ENCODE measurements at regions not wholly inside any gene's neighbourhood (a gene's known extent, or its start where the extent isn't known, plus 50 kb on each side); places are given as distances from the start of the nearest gene placed in this dataset.

GRCh38 chr7:136728945-136729344 is 139.5 kb upstream of the CHRM2 start:
- TF ChIP-seq EZH2phosphoT487 (conservative IDR thresholded peaks at IDR 0.05; ENCODE audit: low read length) = no peak
- TF ChIP-seq CTCF (IDR thresholded peaks at IDR 0.05; ENCODE audit: insufficient read depth, low read length, poor library complexity, severe bottlenecking) = no peak

GRCh38 chr7:136726460-136726859 is 142.0 kb upstream of the CHRM2 start:
- Histone ChIP-seq H3K27me3 (ENCODE audit: low read length) (no peaks in the 10 kb centered on the region), H3K4me2 (ENCODE audit: low read depth, low read length, poor library complexity, severe bottlenecking) (no peak overlapping the region), H3K9ac (ENCODE audit: low read length) (no peak overlapping the region), H3K4me3 (ENCODE audit: insufficient read depth, low read length, poor library complexity, severe bottlenecking) (no peak overlapping the region), H3K27ac (ENCODE audit: low read depth, low read length) (no peak overlapping the region), H3K36me3 (ENCODE audit: low read length) (no peaks in the 10 kb centered on the region), H3K9me2 (replicated peaks; ENCODE audit: insufficient read depth, low read length) (no peaks in the 10 kb centered on the region), H4K20me1 (ENCODE audit: low read depth, low read length) (no peaks in the 10 kb centered on the region), H3K9me3 (ENCODE audit: insufficient read depth, low read length) (no peaks in the 10 kb centered on the region), H2AFZ (ENCODE audit: low read depth, low read length, severe bottlenecking) (no peak overlapping the region), H3F3A (ENCODE audit: insufficient read depth) (no peaks in the 10 kb centered on the region), H3K79me2 (ENCODE audit: insufficient read depth, low read length) (no peaks in the 10 kb centered on the region)
- TF ChIP-seq EZH2phosphoT487 (conservative IDR thresholded peaks at IDR 0.05; ENCODE audit: low read length) = no peak
- TF ChIP-seq CTCF (IDR thresholded peaks at IDR 0.05; ENCODE audit: insufficient read depth, low read length, poor library complexity, severe bottlenecking) = no peak

More at GRCh38 chr7:136728945-136729344, 139.5 kb upstream of the CHRM2 start:
- Histone ChIP-seq H3K27ac (ENCODE audit: low read depth, low read length) (no peak overlapping the region), H3K9me2 (replicated peaks; ENCODE audit: insufficient read depth, low read length) (no peaks in the 10 kb centered on the region), H3K79me2 (ENCODE audit: insufficient read depth, low read length) (no peaks in the 10 kb centered on the region), H3K9me3 (ENCODE audit: insufficient read depth, low read length) (no peaks in the 10 kb centered on the region), H3K27me3 (ENCODE audit: low read length) (no peaks in the 10 kb centered on the region), H3K9ac (ENCODE audit: low read length) (no peak overlapping the region), H3F3A (ENCODE audit: insufficient read depth) (no peaks in the 10 kb centered on the region), H4K20me1 (ENCODE audit: low read depth, low read length) (no peaks in the 10 kb centered on the region), H2AFZ (ENCODE audit: low read depth, low read length, severe bottlenecking) (no peak overlapping the region), H3K36me3 (ENCODE audit: low read length) (no peaks in the 10 kb centered on the region), H3K4me2 (ENCODE audit: low read depth, low read length, poor library complexity, severe bottlenecking) (no peak overlapping the region), H3K4me3 (ENCODE audit: insufficient read depth, low read length, poor library complexity, severe bottlenecking) (no peak overlapping the region)

- no peaks in the 10 kb centered on the region for H3K79me2 ChIP-seq (ENCODE audit: insufficient read depth, low read length)
- H3K27ac ChIP-seq (ENCODE audit: low read depth, low read length) = no peak overlapping the region
- TF ChIP-seq EZH2phosphoT487 (conservative IDR thresholded peaks at IDR 0.05; ENCODE audit: low read length) (no peak), CTCF (IDR thresholded peaks at IDR 0.05; ENCODE audit: insufficient read depth, low read length, poor library complexity, severe bottlenecking) (no peak)
- H3K27me3 ChIP-seq (ENCODE audit: low read length) = no peaks in the 10 kb centered on the region
- no peaks in the 10 kb centered on the region for H3K9me3 ChIP-seq (ENCODE audit: insufficient read depth, low read length)
- no peaks in the 10 kb centered on the region for H4K20me1 ChIP-seq (ENCODE audit: low read depth, low read length)
- no peaks in the 10 kb centered on the region for H3F3A ChIP-seq (ENCODE audit: insufficient read depth)
- no peak overlapping the region for H2AFZ ChIP-seq (ENCODE audit: low read depth, low read length, severe bottlenecking)
- no peaks in the 10 kb centered on the region for H3K36me3 ChIP-seq (ENCODE audit: low read length)
- no peak overlapping the region for H3K4me2 ChIP-seq (ENCODE audit: low read depth, low read length, poor library complexity, severe bottlenecking)
- H3K4me3 ChIP-seq (ENCODE audit: insufficient read depth, low read length, poor library complexity, severe bottlenecking) = no peak overlapping the region
- no peak overlapping the region for H3K9ac ChIP-seq (ENCODE audit: low read length)
- no peaks in the 10 kb centered on the region for H3K9me2 ChIP-seq (replicated peaks; ENCODE audit: insufficient read depth, low read length)
These were observed 150.4 kb upstream of the CHRM2 start for GRCh38 chr7:136717910-136718557.
